AG09309 (cell line): ENCODE measurements at regions not wholly inside any gene's neighbourhood (a gene's known extent, or its start where the extent isn't known, plus 50 kb on each side); places are given as distances from the start of the nearest gene placed in this dataset.
A peak's percentile ranks its signal among the peaks of the same experiment; 100 is the strongest.

Experiments
- DNase-seq: peaks from one replicate; pipeline ENCODE4 v3.0.0-alpha.2; 2010; ENCODE audit warnings: low read depth
- H3K4me3 ChIP-seq: 2 replicates; pipeline ENCODE4 v1.5.1; 2011; ENCODE audit warnings: mild to moderate bottlenecking, low read depth, low read length, moderate library complexity; ENCODE audit not compliant: control insufficient read depth
- TF ChIP-seq, protein P1 (sequence below): IDR thresholded peaks from 2 replicates; pipeline ENCODE4 v1.5.1; 2011; ENCODE audit warnings: mild to moderate bottlenecking, low read depth, low read length, inconsistent platforms; ENCODE audit not compliant: insufficient read depth, control insufficient read depth; ENCODE audit errors: missing control alignments

DNA sequence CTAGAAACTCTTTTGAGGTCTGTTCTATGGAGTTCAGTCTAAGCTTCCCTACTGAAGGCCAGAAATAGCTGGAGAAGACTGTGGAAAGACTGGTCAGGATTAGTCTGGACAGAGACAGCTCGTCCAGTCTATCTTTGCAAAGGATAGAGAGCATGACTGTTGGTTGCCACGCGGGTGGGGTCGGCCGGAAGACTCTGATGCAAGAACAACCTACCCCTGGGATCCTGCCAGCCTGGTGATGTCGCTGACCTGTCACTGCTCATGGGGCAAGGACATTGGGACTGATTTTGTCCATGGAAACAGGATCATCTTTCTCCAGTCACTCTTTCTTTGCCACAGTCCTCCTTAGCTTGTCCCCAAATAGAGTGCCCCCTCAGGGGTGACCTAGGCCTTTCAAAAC is 337.6 kb upstream of the NPSR1 start:
- no peak overlapping the region for H3K4me3 ChIP-seq
- DNase-seq, result no peak
- TF ChIP-seq, protein P1, sequence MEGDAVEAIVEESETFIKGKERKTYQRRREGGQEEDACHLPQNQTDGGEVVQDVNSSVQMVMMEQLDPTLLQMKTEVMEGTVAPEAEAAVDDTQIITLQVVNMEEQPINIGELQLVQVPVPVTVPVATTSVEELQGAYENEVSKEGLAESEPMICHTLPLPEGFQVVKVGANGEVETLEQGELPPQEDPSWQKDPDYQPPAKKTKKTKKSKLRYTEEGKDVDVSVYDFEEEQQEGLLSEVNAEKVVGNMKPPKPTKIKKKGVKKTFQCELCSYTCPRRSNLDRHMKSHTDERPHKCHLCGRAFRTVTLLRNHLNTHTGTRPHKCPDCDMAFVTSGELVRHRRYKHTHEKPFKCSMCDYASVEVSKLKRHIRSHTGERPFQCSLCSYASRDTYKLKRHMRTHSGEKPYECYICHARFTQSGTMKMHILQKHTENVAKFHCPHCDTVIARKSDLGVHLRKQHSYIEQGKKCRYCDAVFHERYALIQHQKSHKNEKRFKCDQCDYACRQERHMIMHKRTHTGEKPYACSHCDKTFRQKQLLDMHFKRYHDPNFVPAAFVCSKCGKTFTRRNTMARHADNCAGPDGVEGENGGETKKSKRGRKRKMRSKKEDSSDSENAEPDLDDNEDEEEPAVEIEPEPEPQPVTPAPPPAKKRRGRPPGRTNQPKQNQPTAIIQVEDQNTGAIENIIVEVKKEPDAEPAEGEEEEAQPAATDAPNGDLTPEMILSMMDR, result no peak

DNA sequence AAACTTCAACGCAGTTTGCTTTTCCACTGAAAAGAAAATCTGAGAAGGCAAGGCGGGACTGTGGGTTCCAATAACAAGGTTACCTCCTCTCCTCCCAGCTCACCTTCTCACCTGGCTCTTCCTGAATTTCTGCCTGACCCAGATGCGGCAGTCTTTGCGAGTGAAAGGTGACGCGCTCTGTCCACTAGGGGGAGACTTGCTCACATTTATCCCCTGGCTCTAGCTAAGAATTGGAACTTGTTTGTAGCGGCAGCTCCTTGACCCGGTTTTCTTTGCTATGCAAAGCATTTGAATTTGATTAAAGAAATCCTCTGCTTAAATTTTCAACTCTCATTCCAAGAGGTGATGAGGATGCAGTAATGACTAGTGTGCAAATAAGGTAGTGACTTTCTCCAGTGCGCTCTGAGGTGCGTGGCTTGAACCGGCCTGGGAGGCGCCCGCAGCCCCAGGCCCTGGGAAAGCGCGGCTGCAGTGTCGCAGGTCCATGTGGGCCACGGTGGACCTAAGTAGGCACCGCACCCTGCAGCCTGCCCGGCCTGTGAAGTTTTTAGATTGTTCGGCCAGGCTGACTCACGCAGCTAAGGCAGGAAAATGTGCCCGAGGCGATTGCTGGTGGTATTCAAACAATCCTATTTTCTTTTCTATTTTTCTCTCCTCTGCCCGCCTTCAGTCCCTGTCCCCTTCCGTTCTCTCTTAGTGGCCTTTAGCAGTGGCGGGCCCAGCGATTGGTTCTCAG is 336.9 kb upstream of the NPSR1 start:
- TF ChIP-seq, protein P1, result peak; percentile 89
- H3K4me3 ChIP-seq, result peak overlapping the region; percentile 13
- DNase-seq, result peak; percentile 35

DNA sequence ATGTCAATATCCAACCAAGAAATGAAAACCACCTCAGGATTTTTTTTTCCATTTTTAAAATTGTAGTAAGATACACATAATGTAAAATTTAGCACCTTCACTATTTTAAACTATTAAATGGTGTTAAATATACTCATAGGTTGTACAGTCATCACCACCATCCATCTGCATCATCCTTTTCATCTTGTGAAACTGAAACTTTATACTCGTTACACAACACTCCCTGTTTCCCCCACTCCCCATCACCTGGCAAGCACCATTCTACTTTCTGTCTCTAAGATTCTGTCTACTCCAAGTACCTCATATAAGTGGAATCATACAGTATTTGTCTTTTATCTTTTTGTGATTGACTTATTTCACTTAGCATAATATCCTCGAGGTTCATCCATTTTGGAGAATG is 335.2 kb upstream of the NPSR1 start:
- no peak overlapping the region for H3K4me3 ChIP-seq
- TF ChIP-seq, protein P1, result no peak
- DNase-seq, result no peak

DNA sequence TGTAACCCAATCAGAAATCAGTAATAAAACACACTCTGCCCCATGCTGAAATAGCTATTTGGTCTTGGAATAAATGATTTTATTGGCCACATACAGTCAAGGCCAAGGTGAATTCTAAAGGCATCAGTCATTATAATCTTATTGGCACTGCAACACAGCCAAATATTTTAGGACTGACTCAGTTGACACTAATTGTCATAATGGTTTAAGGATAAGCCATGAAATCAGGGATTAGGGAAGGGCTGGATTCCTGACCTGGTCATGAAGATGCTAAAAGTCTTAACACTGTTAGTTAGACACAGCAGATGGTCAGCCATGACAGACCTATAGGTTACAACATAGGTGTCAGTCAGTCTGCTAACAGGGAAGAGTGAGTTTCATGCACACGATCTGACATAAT is 330.3 kb upstream of the NPSR1 start:
- DNase-seq, result no peak
- no peak overlapping the region for H3K4me3 ChIP-seq
- TF ChIP-seq, protein P1, result no peak

DNA sequence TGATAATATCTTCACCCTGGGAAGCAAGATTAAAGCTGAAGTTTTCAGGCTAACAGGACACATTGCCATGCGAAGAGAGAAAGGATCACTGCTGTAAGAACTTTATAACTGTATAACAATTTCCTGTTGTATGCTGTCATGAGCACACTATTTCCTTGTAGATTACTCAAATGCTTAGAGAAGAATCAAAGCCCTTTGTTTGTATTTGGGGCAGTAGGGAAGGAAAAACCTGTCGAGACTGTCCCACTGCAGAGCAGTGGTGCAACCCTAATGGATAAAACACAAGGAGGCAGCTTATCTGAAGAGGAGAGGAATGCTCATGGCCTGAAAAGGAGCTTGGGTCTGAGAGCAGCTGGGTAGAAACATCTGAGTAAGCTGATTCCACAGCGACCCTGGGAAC is 327.7 kb upstream of the NPSR1 start:
- no peak overlapping the region for H3K4me3 ChIP-seq
- no peak for DNase-seq
- TF ChIP-seq, protein P1, result no peak

DNA sequence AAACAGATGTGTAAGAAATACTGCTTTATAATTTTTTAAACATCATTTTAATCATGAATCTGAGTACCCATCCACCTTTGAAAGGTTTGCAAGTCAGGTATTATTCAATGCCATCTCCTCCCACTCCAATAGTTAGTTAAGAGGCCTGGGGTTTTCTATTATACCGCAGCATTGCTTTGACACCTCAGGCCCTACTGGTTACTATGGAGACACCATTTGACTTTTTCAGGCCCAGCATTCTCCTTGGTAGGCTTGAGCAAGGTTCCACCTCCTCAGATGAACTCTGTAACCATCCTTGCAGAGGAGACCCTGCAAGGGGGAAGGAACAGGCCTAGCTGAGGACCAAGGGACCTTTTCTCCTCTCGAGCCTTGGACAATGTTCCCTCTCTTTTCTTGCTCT is 326.9 kb upstream of the NPSR1 start:
- H3K4me3 ChIP-seq, result no peak overlapping the region
- TF ChIP-seq, protein P1, result no peak
- no peak for DNase-seq

DNA sequence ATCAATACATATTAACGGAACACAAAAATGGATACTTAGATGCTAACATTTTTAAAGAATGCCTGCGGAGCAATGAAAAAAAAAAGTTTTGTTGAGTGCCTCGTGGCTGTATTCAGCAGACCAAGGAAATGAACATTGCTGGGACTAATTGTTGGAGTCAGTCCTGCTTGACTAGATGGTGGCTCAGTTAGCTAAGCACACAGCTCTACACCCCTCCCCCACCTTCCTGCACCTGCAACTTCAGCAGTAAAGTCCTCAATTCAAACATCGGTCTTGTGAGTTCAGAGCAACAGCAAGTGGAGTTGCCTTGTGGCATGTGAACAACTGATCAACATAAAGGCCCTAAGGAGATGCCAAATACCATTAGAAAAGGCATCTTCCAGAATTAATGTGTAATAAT is 326.0 kb upstream of the NPSR1 start:
- no peak for DNase-seq

More for the DNA sequence above, 326.0 kb upstream of the NPSR1 start:
- TF ChIP-seq, protein P1, result no peak
- H3K4me3 ChIP-seq, result no peak overlapping the region
